Neural cell (in vitro differentiated cells): ENCODE measurements at regions not wholly inside any gene's neighbourhood (a gene's known extent, or its start where the extent isn't known, plus 50 kb on each side); places are given as distances from the start of the nearest gene placed in this dataset.

Source experiments
- H2AFZ ChIP-seq: fragments of 200-600, 300-800 bp; sonication (generic), shearing (Covaris generic); 2 replicates; pipeline ENCODE4 v1.6.0; 2014; ENCODE audit warnings: low read depth, mild to moderate bottlenecking, antibody characterized with exemption, low read length, moderate library complexity
- H3F3A ChIP-seq: fragments of 200-600 bp; shearing (Covaris generic); 2 replicates; pipeline ENCODE4 v1.6.1; 2016; ENCODE audit warnings: mild to moderate bottlenecking, moderate library complexity, mixed read lengths, antibody characterized with exemption, low read length; ENCODE audit not compliant: insufficient read depth, poor library complexity, severe bottlenecking
- H3K27ac ChIP-seq: fragments of 200-600, 300-800 bp; sonication (generic), shearing (Covaris generic); 2 replicates; pipeline ENCODE4 v1.5.1; 2014; ENCODE audit warnings: mild to moderate bottlenecking, low read length, moderate library complexity
- H3K27me3 ChIP-seq: fragments of 300-800, 200-600 bp; sonication (generic), shearing (Covaris generic); 2 replicates; pipeline ENCODE4 v1.6.0; 2014; ENCODE audit warnings: mild to moderate bottlenecking, low read depth, low read length, moderate library complexity; ENCODE audit not compliant: insufficient read depth
- H3K36me3 ChIP-seq: fragments of 300-800, 200-600 bp; sonication (generic), shearing (Covaris generic); 2 replicates; pipeline ENCODE4 v1.5.1; 2014; ENCODE audit warnings: mild to moderate bottlenecking, antibody characterized with exemption, low read length, moderate library complexity; ENCODE audit not compliant: insufficient read depth
- H3K4me2 ChIP-seq: fragments of 300-800, 200-600 bp; sonication (generic), shearing (Covaris generic); 2 replicates; pipeline ENCODE4 v1.6.0; 2014; ENCODE audit warnings: mild to moderate bottlenecking, low read length
- H3K4me3 ChIP-seq: fragments of 300-800, 200-600 bp; sonication (generic), shearing (Covaris generic); 2 replicates; pipeline ENCODE4 v1.5.1; 2014; ENCODE audit warnings: mild to moderate bottlenecking, low read length, moderate library complexity
- H3K79me2 ChIP-seq: fragments of 200-600 bp; shearing (Covaris generic); replicated peaks from 2 replicates; pipeline ENCODE4 v1.6.0; 2014; ENCODE audit warnings: mild to moderate bottlenecking, low read length, moderate library complexity; ENCODE audit not compliant: insufficient read depth
- H3K9ac ChIP-seq: fragments of 300-800, 200-600 bp; sonication (generic), shearing (Covaris generic); 2 replicates; pipeline ENCODE4 v1.6.1; 2016; ENCODE audit warnings: mild to moderate bottlenecking, low read length, mixed read lengths
- H3K9me2 ChIP-seq: fragments of 200-600 bp; shearing (Covaris generic); 2 replicates; pipeline ENCODE4 v1.6.1; 2016; ENCODE audit warnings: mild to moderate bottlenecking, low read length, mixed read lengths; ENCODE audit not compliant: insufficient read depth
- H3K9me3 ChIP-seq: fragments of 200-600, 300-800 bp; sonication (generic), shearing (Covaris generic); 2 replicates; pipeline ENCODE4 v1.6.1; 2016; ENCODE audit warnings: mild to moderate bottlenecking, mixed run types, low read length, moderate library complexity, mixed read lengths
- H4K20me1 ChIP-seq: fragments of 200-600 bp; shearing (Covaris generic); 2 replicates; pipeline ENCODE4 v1.6.1; 2016; ENCODE audit warnings: mild to moderate bottlenecking, mixed run types; ENCODE audit not compliant: insufficient read depth
- CTCF ChIP-seq: fragments of 450-650 bp; IDR thresholded peaks from 2 replicates; pipeline ENCODE4 v1.5.1; 2014; ENCODE audit warnings: antibody characterized with exemption, mild to moderate bottlenecking, moderate library complexity; ENCODE audit not compliant: poor library complexity, severe bottlenecking
- EZH2 ChIP-seq: fragments of 200-600, 300-800 bp; shearing (Covaris generic), sonication (generic); IDR thresholded peaks from 2 replicates; pipeline ENCODE4 v1.6.1; 2014; ENCODE audit warnings: antibody characterized with exemption, low read length, borderline replicate concordance, mild to moderate bottlenecking; ENCODE audit not compliant: insufficient read depth, poor library complexity, severe bottlenecking
- MXI1 ChIP-seq: fragments of 450-650 bp; conservative IDR thresholded peaks from 2 replicates; pipeline ENCODE4 v1.6.1; 2014; ENCODE audit warnings: antibody characterized with exemption, mild to moderate bottlenecking; ENCODE audit not compliant: poor library complexity, severe bottlenecking
- POLR2AphosphoS5 ChIP-seq: IDR thresholded peaks from 2 replicates; pipeline ENCODE4 v1.6.1; 2012
- RAD21 ChIP-seq: fragments of 450-650 bp; conservative IDR thresholded peaks from 2 replicates; pipeline ENCODE4 v1.6.1; 2014; ENCODE audit warnings: antibody characterized with exemption, mild to moderate bottlenecking, moderate library complexity
- SMC3 ChIP-seq: fragments of 450-650 bp; conservative IDR thresholded peaks from 2 replicates; pipeline ENCODE4 v1.6.1; 2014; ENCODE audit warnings: antibody characterized with exemption, mild to moderate bottlenecking, moderate library complexity; ENCODE audit not compliant: poor library complexity
- TAF1 ChIP-seq: IDR thresholded peaks from 2 replicates; pipeline ENCODE4 v1.6.1; 2012; ENCODE audit warnings: low read depth
- TF ChIP-seq, protein P1 (sequence below): IDR thresholded peaks from 2 replicates; pipeline ENCODE4 v1.6.1; 2012; ENCODE audit warnings: borderline replicate concordance

DNA sequence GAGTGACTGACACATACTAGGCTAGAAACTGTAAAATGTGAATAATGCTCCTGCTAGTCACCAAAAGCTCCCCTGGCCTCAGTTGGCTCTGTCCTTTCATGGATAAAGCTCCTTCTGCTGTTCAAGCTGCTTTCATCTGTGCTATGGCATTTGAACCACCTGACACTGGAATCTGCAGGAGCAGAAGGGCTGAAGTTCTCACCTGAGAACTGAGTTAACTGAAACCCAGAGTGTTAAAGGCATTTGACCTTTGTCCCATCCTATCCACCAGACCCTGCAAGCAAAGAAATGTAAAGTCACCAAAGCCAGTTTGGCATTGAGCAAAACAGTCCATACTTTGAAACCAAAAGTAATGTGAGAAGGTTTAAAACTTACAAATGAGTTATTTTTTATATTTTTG lies 77.7 kb downstream of the BMP2 start:
- Histone ChIP-seq H2AFZ (no peak overlapping the region), H3K9ac (no peak overlapping the region), H3K36me3 (no peaks in the 10 kb centered on the region), H3K4me3 (no peak overlapping the region), H3K4me2 (no peak overlapping the region), H3F3A (no peaks in the 10 kb centered on the region), H3K27me3 (no peaks in the 10 kb centered on the region), H3K9me3 (no peaks in the 10 kb centered on the region), H3K9me2 (no peaks in the 10 kb centered on the region), H3K27ac (no peak overlapping the region), H4K20me1 (no peaks in the 10 kb centered on the region), H3K79me2 (no peaks in the 10 kb centered on the region)
- TF ChIP-seq SMC3 (no peak), EZH2 (no peak), CTCF (no peak)

GRCh38 chr20:6848041-6848440 lies 80.6 kb downstream of the BMP2 start:
- TF ChIP-seq POLR2AphosphoS5: no peak
- TF ChIP-seq RAD21: no peak
- TF ChIP-seq, protein P1, sequence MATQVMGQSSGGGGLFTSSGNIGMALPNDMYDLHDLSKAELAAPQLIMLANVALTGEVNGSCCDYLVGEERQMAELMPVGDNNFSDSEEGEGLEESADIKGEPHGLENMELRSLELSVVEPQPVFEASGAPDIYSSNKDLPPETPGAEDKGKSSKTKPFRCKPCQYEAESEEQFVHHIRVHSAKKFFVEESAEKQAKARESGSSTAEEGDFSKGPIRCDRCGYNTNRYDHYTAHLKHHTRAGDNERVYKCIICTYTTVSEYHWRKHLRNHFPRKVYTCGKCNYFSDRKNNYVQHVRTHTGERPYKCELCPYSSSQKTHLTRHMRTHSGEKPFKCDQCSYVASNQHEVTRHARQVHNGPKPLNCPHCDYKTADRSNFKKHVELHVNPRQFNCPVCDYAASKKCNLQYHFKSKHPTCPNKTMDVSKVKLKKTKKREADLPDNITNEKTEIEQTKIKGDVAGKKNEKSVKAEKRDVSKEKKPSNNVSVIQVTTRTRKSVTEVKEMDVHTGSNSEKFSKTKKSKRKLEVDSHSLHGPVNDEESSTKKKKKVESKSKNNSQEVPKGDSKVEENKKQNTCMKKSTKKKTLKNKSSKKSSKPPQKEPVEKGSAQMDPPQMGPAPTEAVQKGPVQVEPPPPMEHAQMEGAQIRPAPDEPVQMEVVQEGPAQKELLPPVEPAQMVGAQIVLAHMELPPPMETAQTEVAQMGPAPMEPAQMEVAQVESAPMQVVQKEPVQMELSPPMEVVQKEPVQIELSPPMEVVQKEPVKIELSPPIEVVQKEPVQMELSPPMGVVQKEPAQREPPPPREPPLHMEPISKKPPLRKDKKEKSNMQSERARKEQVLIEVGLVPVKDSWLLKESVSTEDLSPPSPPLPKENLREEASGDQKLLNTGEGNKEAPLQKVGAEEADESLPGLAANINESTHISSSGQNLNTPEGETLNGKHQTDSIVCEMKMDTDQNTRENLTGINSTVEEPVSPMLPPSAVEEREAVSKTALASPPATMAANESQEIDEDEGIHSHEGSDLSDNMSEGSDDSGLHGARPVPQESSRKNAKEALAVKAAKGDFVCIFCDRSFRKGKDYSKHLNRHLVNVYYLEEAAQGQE: no peak
- TF ChIP-seq TAF1: no peak
- no peak for TF ChIP-seq EZH2
- TF ChIP-seq CTCF: no peak
- no peak for TF ChIP-seq MXI1
- TF ChIP-seq SMC3: no peak
- no peak overlapping the region for H3K27ac ChIP-seq

More at GRCh38 chr20:6848041-6848440, 80.6 kb downstream of the BMP2 start:
- H3K36me3 ChIP-seq: no peaks in the 10 kb centered on the region
- H4K20me1 ChIP-seq: no peaks in the 10 kb centered on the region
- H3K27me3 ChIP-seq: no peaks in the 10 kb centered on the region
- no peak overlapping the region for H3K4me2 ChIP-seq
- no peaks in the 10 kb centered on the region for H3K79me2 ChIP-seq
- no peaks in the 10 kb centered on the region for H3K9me3 ChIP-seq
- no peak overlapping the region for H3K4me3 ChIP-seq
- H3K9me2 ChIP-seq: no peaks in the 10 kb centered on the region
- no peak overlapping the region for H2AFZ ChIP-seq
- H3F3A ChIP-seq: no peaks in the 10 kb centered on the region
- no peak overlapping the region for H3K9ac ChIP-seq
